ENCODE measurements at regions not wholly inside any gene's neighbourhood (a gene's known extent, or its start where the extent isn't known, plus 50 kb on each side); places are given as distances from the start of the nearest gene placed in this dataset.

DNA sequence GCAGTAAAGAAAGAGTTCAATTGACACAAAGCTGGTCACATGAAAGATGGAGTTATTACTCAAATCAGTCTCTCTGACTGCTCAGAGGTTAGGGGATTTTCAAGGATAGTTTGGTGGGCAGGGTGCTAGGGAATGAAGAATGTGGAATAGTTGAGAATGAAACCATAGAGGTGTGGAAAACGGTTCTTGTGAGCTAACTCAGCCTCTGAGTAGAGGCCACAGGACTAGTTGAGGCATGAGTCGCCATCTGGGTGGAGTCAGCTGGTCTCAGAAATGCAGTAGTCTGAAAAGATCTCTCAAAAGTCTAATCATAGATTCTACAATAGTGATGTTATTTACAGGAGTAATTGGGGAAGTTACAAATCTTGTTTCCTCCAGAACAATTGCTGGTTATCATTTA lies 178.9 kb upstream of the SPEF2 start:
- H3K79me2 ChIP-seq (ENCODE audit: control insufficient read depth, insufficient read depth, low read length) = no peaks in the 10 kb centered on the region
- H3K4me3 ChIP-seq = no peak overlapping the region
- in situ Hi-C loops (cut with MboI) = no loop called here
- no peaks in the 10 kb centered on the region for H4K20me1 ChIP-seq (replicated peaks; ENCODE audit: control insufficient read depth, insufficient read depth, low read length)
- CTCF ChIA-PET (ENCODE audit: low intra/inter-chr PET ratio) = no interaction called here
- H3K9me3 ChIP-seq (replicated peaks; ENCODE audit: control insufficient read depth, insufficient read depth, low read depth, low read length) = no peaks in the 10 kb centered on the region
- POLR2A ChIA-PET = no interaction called here
- no peaks in the 10 kb centered on the region for H3K27me3 ChIP-seq (ENCODE audit: control insufficient read depth in 2 of 2, insufficient read depth in 2 of 2, low read length in 2 of 2)
- no peaks in the 10 kb centered on the region for H3K9me1 ChIP-seq (ENCODE audit: control insufficient read depth, insufficient read depth, low read length)
- no peak for DNase-seq (ENCODE audit: extremely low read depth in 1 of 4, low spot score in 3 of 4)
- no peak overlapping the region for H3K4me2 ChIP-seq (ENCODE audit: insufficient read depth, low read length)
- H3K27ac ChIP-seq (ENCODE audit: extremely low read depth, low read depth, low read length) = no peak overlapping the region
- intact Hi-C loops (cut with micrococcal nuclease) = no loop called here
- TF ChIP-seq CHD1 (IDR thresholded peaks at IDR 0.05; ENCODE audit: low read length) = no peak
- no peak for TF ChIP-seq ZC3H8 (IDR thresholded peaks at IDR 0.05)
- no peak for TF ChIP-seq NBN (IDR thresholded peaks at IDR 0.05; ENCODE audit: low read depth)
- TF ChIP-seq, protein P1, sequence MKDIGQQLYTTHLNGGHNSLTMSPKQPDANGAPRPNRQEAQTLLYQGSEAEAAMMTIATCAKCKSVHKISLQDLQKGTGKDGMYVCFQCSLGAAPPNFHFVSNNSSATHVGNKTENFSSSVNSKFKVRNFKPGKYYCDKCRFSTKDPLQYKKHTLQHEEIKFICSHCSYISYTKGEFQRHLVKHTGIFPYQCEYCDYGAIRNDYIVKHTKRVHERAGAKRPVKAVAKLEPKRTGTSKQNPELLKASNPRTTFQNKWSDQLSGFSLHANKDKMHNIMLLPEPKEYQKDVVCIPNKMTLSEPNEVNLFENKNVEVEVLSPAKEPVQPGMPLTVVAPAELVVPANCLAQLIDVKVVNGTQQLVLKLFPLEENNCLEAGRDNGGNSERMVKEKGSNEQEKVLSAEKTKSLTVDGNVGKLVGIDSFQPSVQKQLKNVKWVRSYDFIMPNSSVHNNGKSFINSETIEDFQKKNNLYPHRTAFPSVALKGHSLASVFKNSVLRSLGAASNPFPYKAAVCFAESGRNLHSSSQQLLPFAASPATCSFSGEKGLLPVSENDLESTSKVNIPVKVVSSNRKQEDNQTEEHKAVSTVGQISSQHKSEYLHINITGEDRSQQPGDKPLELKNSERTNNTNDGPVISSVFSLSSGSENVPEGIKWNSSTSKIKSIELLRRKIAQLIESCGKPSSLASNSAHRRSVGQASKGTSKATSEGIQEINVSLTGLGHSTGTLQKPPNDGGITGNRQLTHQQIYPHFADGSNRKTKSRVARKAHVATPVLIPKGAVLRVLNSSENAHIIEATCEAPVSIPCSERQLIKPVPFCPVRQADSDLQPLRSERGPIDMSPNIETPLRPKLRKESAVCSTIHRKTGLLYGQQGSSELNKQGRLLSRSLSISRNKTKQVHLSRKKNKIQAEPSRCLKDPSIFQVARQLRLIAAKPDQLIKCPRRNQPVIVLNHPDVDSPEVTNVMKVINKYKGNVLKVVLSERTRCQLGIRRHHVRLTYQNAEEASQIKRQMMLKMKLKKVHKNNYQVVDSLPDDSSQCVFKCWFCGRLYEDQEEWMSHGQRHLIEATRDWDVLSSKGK (CRISPR knock-in tag; IDR thresholded peaks at IDR 0.05) = no peak
- TF ChIP-seq MAZ (CRISPR knock-in tag; conservative IDR thresholded peaks at IDR 0.05 in 1 of 2, IDR thresholded peaks at IDR 0.05 in 1 of 2) = no peak
- TF ChIP-seq HNRNPLL (IDR thresholded peaks at IDR 0.05; ENCODE audit: low read depth, low read length, poor library complexity, severe bottlenecking) = no peak
- no peaks in the 10 kb centered on the region for H3K4me1 ChIP-seq (replicated peaks in 1 of 2; ENCODE audit: control insufficient read depth in 2 of 2, insufficient read depth in 2 of 2, low read length in 2 of 2)
- H2AFZ ChIP-seq (ENCODE audit: low read depth, low read length) = no peak overlapping the region
- H3K36me3 ChIP-seq (ENCODE audit: control insufficient read depth, insufficient read depth, low read length) = no peaks in the 10 kb centered on the region
- 0% methylated on average over 2 of the region's 2 CpGs for WGBS (ENCODE audit: insufficient coverage, low coverage, missing lambda C conversion rate)
- no peak for FAIRE-seq
- BruUV-seq (replicated peaks) = no TSS peak
- ATAC-seq = no peak
- H3K9ac ChIP-seq (ENCODE audit: insufficient read depth in 1 of 2, low read depth in 2 of 2, low read length in 2 of 2) = no peak overlapping the region
